ENCODE measurements at regions not wholly inside any gene's neighbourhood (a gene's known extent, or its start where the extent isn't known, plus 50 kb on each side); places are given as distances from the start of the nearest gene placed in this dataset.

DNA sequence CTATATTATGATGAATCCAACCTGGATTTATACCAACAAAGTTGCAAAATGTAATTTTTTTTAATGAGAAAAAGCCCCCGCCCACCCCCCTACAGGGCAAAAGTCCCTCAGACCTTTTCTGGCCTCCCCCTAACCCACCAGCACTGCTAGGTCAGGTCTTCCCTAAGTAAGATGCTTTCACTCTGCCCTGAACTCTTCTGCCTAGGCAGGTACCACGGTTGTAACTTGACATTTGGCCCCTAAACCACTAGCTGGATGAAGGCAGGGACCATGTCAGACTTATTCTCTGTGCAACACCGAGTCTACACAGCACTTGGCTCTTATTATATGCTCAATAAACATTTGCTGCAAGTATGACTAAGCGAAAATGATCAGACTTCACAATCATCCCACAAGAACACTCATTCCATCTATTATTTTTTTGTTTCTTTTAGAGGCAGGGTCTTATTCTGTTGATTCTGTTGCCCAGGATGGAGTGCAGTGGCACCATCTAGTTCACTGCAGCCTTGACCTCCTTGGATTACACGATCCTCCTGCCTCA lies 63.2 kb downstream of the SPRING1 start:
- TF ChIP-seq, protein P1, sequence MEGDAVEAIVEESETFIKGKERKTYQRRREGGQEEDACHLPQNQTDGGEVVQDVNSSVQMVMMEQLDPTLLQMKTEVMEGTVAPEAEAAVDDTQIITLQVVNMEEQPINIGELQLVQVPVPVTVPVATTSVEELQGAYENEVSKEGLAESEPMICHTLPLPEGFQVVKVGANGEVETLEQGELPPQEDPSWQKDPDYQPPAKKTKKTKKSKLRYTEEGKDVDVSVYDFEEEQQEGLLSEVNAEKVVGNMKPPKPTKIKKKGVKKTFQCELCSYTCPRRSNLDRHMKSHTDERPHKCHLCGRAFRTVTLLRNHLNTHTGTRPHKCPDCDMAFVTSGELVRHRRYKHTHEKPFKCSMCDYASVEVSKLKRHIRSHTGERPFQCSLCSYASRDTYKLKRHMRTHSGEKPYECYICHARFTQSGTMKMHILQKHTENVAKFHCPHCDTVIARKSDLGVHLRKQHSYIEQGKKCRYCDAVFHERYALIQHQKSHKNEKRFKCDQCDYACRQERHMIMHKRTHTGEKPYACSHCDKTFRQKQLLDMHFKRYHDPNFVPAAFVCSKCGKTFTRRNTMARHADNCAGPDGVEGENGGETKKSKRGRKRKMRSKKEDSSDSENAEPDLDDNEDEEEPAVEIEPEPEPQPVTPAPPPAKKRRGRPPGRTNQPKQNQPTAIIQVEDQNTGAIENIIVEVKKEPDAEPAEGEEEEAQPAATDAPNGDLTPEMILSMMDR (IDR thresholded peaks at IDR 0.05), result no peak
- TF ChIP-seq EP300 (IDR thresholded peaks at IDR 0.05; ENCODE audit: low read depth), result no peak
- TF ChIP-seq POLR2A (IDR thresholded peaks at IDR 0.05), result no peak
- no peak for TF ChIP-seq POLR2AphosphoS5 (IDR thresholded peaks at IDR 0.05)
